ENCODE measurements at regions not wholly inside any gene's neighbourhood (a gene's known extent, or its start where the extent isn't known, plus 50 kb on each side); places are given as distances from the start of the nearest gene placed in this dataset.

- DNase-seq (ENCODE audit: extremely low spot score, insufficient read length, low read depth), result no peak
- no peak for FAIRE-seq
Measured at GRCh38 chr6:159375014-159375413, 205.8 kb downstream of the FNDC1 start.

- DNase-seq (ENCODE audit: extremely low spot score, insufficient read length, low read depth) (no peak), FAIRE-seq (no peak)
Measured at GRCh38 chr6:159373670-159374069, 204.5 kb downstream of the FNDC1 start.

- DNase-seq (ENCODE audit: extremely low spot score, insufficient read length, low read depth) (no peak), FAIRE-seq (no peak)
Measured at GRCh38 chr6:159372333-159372732, 203.1 kb downstream of the FNDC1 start.

- DNase-seq (ENCODE audit: extremely low spot score, insufficient read length, low read depth), result no peak
- FAIRE-seq, result no peak
Measured at GRCh38 chr6:159360306-159360705, 191.1 kb downstream of the FNDC1 start.

GRCh38 chr6:159359581-159360297 lies 190.5 kb downstream of the FNDC1 start:
- no peak for FAIRE-seq
- DNase-seq (ENCODE audit: extremely low spot score, insufficient read length, low read depth), result no peak

- DNase-seq (ENCODE audit: extremely low spot score, insufficient read length, low read depth) (no peak), FAIRE-seq (no peak)
Measured at GRCh38 chr6:159358562-159358961, 189.4 kb downstream of the FNDC1 start.

- no peak for DNase-seq (ENCODE audit: extremely low spot score, insufficient read length, low read depth)
- no peak for FAIRE-seq
Measured at GRCh38 chr6:159357211-159357915, 188.2 kb downstream of the FNDC1 start.

GRCh38 chr6:159353193-159353592 lies 184.0 kb downstream of the FNDC1 start:
- FAIRE-seq (no peak), DNase-seq (ENCODE audit: extremely low spot score, insufficient read length, low read depth) (no peak)

GRCh38 chr6:159351707-159352106 lies 182.5 kb downstream of the FNDC1 start:
- no peak for DNase-seq (ENCODE audit: extremely low spot score, insufficient read length, low read depth)
- no peak for FAIRE-seq

- no peak for FAIRE-seq
Measured at GRCh38 chr6:159349915-159350314, 180.7 kb downstream of the FNDC1 start.

GRCh38 chr6:159343709-159344108 lies 174.5 kb downstream of the FNDC1 start:
- FAIRE-seq (no peak), DNase-seq (ENCODE audit: extremely low spot score, insufficient read length, low read depth) (no peak)

More at GRCh38 chr6:159349915-159350314, 180.7 kb downstream of the FNDC1 start:
- no peak for DNase-seq (ENCODE audit: extremely low spot score, insufficient read length, low read depth)

GRCh38 chr6:159342146-159342545 lies 172.9 kb downstream of the FNDC1 start:
- DNase-seq (ENCODE audit: extremely low spot score, insufficient read length, low read depth) (no peak), FAIRE-seq (no peak)

- FAIRE-seq, result no peak
- DNase-seq (ENCODE audit: extremely low spot score, insufficient read length, low read depth), result no peak
Measured at GRCh38 chr6:159334068-159334467, 164.9 kb downstream of the FNDC1 start.

GRCh38 chr6:159331451-159331850 lies 162.3 kb downstream of the FNDC1 start:
- DNase-seq (ENCODE audit: extremely low spot score, insufficient read length, low read depth) (no peak), FAIRE-seq (no peak)

GRCh38 chr6:159329081-159329480 lies 159.9 kb downstream of the FNDC1 start:
- DNase-seq (ENCODE audit: extremely low spot score, insufficient read length, low read depth) (no peak), FAIRE-seq (no peak)

- no peak for FAIRE-seq
- DNase-seq (ENCODE audit: extremely low spot score, insufficient read length, low read depth), result no peak
Measured at GRCh38 chr6:159328052-159328451, 158.9 kb downstream of the FNDC1 start.

GRCh38 chr6:159325476-159325875 lies 156.3 kb downstream of the FNDC1 start:
- DNase-seq (ENCODE audit: extremely low spot score, insufficient read length, low read depth), result no peak
- FAIRE-seq, result no peak

- DNase-seq (ENCODE audit: extremely low spot score, insufficient read length, low read depth) (no peak), FAIRE-seq (no peak)
Measured at GRCh38 chr6:159324596-159324995, 155.4 kb downstream of the FNDC1 start.

All from GM18507 (cell line).